22Rv1 (cell line): ENCODE measurements at regions not wholly inside any gene's neighbourhood (a gene's known extent, or its start where the extent isn't known, plus 50 kb on each side); places are given as distances from the start of the nearest gene placed in this dataset.

ENCODE experiments used
- H3K27ac ChIP-seq: fragments of 450-650 bp; 2 replicates; pipeline ENCODE4 v1.5.1; 2017
- ZFX ChIP-seq: fragments of 450-650 bp; IDR thresholded peaks from 2 replicates; pipeline ENCODE4 v1.6.1; 2017; ENCODE audit warnings: antibody characterized with exemption, borderline replicate concordance
- TF ChIP-seq, protein P1 (sequence below): fragments of 450-650 bp; IDR thresholded peaks from 2 replicates; pipeline ENCODE4 v1.5.1; 2017; ENCODE audit warnings: mild to moderate bottlenecking

DNA sequence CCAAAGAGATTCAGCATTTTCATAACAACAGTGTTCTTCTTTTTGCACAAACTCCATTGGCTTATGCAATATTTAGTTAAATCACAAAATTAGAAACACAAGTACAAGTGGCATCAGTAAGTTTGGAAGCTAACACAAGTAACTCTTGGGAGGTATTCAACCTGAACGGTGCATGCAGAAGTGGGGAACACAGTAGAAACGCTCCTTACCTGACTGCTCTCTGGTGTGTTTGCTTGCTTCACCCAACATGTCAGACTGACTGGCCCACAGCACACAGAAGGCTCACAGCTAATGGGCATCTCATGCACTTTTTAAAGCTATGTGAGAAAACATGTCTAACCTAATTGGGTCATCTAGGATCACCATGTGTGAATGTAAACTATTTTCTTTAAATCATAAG, 133.6 kb downstream of the MAGEB17 start:
- TF ChIP-seq, protein P1, sequence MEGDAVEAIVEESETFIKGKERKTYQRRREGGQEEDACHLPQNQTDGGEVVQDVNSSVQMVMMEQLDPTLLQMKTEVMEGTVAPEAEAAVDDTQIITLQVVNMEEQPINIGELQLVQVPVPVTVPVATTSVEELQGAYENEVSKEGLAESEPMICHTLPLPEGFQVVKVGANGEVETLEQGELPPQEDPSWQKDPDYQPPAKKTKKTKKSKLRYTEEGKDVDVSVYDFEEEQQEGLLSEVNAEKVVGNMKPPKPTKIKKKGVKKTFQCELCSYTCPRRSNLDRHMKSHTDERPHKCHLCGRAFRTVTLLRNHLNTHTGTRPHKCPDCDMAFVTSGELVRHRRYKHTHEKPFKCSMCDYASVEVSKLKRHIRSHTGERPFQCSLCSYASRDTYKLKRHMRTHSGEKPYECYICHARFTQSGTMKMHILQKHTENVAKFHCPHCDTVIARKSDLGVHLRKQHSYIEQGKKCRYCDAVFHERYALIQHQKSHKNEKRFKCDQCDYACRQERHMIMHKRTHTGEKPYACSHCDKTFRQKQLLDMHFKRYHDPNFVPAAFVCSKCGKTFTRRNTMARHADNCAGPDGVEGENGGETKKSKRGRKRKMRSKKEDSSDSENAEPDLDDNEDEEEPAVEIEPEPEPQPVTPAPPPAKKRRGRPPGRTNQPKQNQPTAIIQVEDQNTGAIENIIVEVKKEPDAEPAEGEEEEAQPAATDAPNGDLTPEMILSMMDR = no peak
- TF ChIP-seq ZFX = no peak

DNA sequence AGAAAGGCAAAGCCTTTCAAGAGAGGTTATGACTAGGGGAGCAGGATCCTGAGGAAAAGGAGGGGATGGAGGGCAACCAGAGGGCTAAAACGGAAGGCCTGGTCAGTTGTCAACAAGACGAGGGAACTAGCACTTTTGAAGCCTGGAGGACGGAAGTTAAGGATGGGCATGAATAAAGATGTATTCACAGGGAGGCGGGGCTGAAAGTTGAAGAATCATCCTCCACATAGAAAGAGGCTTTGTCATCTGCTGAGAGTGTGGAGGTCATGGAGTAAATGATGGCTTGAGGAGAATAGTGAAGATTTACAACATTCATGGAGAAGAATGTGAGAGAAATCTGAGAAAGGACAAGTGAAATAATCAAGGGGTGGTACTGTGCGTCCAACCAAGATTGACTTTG, 137.5 kb downstream of the MAGEB17 start:
- H3K27ac ChIP-seq = no peak overlapping the region
- no peak for TF ChIP-seq ZFX
- TF ChIP-seq, protein P1 = no peak

More for the DNA sequence above, 133.6 kb downstream of the MAGEB17 start:
- no peak overlapping the region for H3K27ac ChIP-seq

DNA sequence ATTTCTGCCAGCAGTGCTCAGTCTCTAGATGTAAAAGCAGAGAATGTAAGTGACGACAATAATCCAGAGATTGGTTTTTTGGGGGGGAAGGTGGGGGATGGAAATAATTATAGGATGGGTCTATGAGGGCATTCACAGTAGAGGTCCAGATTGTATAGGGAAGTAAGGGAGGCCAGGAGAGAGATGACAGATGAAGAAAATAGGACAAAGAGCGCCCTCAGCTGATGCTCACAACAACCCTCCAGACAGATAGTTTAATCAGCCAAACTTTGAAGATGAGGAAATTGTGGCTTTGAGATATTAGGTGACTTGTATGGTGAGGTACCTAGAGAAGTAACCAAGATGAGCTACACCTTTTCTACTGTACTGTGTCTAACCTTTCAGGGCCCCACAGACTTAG, 137.9 kb downstream of the MAGEB17 start:
- TF ChIP-seq, protein P1 = no peak
- no peak for TF ChIP-seq ZFX
- H3K27ac ChIP-seq = no peak overlapping the region

- TF ChIP-seq, protein P1 = no peak
- TF ChIP-seq ZFX = no peak
- no peak overlapping the region for H3K27ac ChIP-seq
Measured at GRCh38 chrX:16307950-16308349, 140.7 kb downstream of the MAGEB17 start.

DNA sequence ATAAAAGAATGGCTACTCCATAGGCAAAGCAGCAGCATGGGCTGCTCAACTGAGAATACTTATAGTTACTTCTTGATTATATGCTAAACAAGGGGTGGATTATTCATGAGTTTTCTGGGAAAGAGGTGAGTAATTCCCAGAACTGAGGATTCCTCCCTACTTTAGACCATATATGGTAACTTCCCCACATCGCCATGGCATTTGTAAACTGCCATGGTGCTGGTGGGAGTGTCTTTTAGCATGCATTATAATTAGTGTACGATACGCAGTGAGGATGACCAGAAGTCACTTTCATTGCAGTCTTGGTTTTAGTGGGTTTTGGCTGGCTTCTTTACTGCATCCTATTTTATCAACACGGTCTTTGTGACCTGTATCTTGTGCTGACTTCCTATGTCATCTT, 141.5 kb downstream of the MAGEB17 start:
- TF ChIP-seq ZFX = no peak
- TF ChIP-seq, protein P1 = no peak
- no peak overlapping the region for H3K27ac ChIP-seq

DNA sequence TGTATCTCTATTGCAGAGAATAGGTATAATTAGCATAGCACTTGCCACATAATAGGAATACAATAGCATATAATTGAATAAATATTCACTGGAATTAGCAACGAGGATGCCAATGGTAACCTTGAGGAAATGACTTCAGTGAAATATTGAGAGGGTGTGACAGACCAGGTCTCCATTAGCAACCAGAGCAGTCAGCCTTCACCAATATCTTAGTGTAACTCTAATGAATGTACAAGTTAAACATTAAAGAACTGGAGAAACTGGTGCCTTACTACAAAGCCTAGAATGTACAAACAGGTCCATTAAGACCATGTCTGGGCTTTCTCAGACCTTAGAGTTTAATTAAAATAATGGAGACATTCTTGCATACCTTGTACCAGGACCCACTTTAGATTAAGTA, 143.0 kb downstream of the MAGEB17 start:
- TF ChIP-seq, protein P1 = no peak
- no peak for TF ChIP-seq ZFX
- no peak overlapping the region for H3K27ac ChIP-seq

- H3K27ac ChIP-seq = no peak overlapping the region
- no peak for TF ChIP-seq ZFX
- TF ChIP-seq, protein P1 = no peak
Measured at GRCh38 chrX:16311671-16312070, 144.4 kb downstream of the MAGEB17 start.
